IPS DF 19.7 (cell line): ENCODE measurements at regions not wholly inside any gene's neighbourhood (a gene's known extent, or its start where the extent isn't known, plus 50 kb on each side); places are given as distances from the start of the nearest gene placed in this dataset.
"Not testable (repeated sequence)": the region's sequence is repeated elsewhere in the genome, so short reads cannot be mapped to it uniquely, and the experiment has no call there.

Source experiments
- DNase-seq: peaks from one replicate; pipeline ENCODE4 v3.0.0-alpha.2; 2013; ENCODE audit warnings: low read depth, low spot score

DNA sequence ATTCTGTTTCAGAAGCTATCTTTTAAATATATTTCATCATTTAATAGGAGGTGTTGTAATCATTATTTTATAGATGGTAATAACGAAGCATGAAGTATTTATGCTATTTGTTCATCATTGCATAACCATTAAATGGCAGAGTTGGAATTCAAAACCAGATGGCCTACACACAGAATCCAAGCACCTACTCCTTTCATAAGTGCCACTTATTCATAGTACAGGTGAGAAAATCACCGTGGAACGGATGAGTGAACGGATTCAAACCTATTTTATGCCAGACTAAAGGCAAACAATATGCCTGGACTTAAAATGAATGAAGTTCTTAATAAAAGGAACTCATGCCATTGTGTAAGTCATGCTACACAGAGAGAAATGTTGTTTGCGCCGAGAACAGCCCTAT, 397.9 kb upstream of the ADGRB3 start:
- DNase-seq = no peak

DNA sequence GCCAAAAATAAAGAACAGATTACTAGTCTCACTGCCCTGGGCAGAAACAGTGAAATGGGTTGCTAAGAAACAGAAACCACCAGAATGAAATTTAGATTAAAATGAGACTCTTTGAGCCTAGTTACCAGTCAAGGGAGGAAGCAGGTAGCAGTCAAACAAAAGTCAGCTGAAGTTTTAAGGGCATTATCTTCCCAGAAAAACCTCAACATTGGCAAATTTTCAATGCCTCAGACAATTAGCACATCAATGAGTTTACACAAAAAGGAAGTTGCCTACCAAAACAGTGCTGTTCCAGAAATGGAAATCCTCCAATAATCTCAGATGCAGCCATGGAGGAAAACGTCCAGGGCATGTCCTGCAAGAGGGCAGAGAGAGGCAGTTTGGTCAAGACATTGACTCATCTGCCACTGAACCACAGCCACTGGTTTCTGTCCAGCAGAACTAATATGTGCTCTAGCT, 399.7 kb upstream of the ADGRB3 start:
- no peak for DNase-seq

DNA sequence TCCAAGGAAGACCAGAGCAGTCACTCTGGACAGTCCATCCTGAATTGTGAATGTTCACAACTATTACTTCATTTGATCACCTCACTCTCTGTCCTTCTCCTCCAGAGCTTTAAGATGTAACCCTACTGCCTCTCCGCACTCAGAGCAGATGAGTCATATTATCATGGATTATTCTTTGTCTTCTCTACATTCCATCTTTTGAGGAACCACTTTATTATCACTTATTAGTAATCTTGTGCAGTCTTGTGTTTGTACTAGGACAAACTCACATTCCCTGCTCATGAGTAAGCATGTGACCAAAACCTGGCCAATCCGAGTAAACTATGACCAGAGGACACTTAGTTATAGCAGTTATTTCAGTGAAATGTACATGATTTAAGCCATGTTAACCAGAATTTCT, 401.5 kb upstream of the ADGRB3 start:
- no peak for DNase-seq

DNA sequence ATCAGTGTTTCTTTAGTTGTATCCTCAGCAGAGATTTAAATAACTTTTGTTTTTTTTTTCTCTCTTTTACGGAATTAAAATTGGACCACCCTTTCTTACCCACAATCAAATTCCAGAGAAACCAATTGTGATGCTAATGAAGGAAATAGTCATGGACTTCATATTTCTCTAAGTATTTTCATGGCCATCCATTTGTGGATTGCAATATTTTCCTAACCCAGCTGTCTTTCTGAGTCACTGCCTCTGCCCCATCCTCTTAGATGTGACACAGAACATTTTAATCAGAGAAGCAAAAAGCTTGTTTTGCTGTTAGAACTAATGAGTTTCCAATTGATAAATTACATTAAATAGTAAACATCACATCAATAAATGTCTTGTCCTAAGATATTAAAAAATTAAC, 405.5 kb upstream of the ADGRB3 start:
- no peak for DNase-seq

DNA sequence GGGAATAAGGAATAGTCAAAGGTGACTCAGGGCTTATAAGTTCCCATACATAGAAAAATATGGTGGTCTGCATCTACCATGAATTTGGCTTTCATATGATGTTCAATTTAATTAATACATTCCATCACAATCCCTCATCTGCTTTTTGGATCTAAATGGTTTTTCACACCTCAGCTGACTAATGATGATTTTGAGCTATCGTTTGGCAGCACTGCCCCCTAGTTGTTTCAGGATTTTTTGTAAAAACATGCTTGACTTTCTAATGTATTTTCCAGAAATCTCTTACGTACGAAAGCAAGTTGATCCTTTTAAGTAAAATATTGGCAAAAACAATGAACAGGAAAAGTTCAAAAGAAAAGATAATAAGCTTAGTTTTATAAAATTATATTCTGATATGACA, 408.6 kb upstream of the ADGRB3 start:
- no peak for DNase-seq

DNA sequence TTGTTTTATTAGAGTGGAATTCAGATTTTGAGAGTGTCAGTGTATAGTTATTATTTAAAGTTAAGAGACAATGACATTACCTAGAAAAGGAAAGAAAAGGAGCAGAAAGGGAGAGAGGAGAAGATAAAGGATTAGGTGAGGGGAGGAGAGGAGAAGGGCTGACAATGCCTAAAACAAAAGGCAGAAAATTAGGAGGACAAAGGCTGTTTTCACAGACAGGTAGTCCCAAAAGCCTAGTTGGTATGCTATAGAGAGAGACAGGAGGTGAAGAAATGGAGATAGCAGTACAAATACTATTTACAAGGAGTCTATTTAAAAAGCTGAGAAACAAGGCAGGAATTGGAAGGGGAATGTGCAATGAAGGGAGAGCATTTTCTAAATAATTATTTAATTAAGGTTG, 409.4 kb upstream of the ADGRB3 start:
- no peak for DNase-seq

DNA sequence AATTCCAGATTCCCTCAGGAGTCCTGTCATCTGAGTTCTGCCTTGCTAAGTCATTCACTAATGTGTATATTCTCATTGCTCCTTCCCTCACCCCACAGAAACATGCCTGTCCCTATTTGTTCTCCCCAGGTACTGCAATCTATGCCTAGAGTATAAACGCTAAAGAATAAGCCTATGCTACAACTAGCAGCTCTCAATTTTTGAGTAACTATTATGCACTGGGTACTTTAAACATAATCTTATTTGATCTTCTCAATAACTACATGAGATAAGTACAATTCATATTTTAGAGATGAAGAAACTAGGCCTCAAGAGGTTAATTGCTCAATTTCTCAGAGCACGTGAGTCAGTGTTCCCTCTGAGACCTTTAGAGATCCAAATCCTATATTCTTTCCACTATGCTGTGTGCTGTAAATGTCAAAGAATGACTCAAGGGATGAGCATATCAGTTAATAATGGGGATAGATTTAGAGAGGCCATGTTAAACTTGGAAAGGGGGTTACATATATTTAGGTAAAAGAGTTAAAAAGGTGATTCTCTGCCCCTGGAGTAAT, 423.8 kb upstream of the ADGRB3 start:
- DNase-seq = no peak

DNA sequence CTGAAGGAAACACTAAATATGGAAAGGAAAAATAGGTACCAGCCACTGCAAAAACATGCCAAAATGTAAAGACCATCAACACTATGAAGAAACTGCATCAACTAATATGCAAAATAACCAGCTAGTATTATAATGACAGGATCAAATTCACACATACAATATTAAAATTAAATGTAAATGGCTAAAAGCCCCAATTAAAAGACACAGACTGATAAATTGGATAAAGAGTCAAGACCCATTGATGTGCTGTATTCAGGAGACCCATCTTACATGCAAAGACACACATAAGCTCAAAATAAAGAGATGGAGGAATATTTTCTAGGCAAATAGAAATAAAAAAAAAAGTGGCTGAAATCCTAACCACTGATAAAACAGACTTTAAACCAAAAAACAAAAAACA, 427.5 kb upstream of the ADGRB3 start:
- DNase-seq = not testable (repeated sequence)

DNA sequence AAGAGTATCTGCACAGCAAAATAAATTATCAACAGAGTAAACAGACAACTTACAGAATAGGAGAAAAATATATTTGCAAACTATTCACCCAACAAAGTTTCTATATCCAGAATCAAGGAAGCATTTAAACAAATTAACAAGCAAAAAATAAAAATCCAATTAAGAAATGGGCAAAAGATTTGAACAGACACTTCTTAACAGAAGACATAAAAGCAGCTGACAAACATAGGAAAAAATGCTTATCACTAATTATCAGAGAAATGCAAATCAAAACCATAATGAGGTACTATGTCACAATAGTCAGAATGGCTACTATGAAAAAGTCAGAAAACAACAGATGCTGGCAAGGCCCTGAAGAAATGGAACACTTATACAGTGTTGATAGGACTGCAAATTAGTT, 434.2 kb upstream of the ADGRB3 start:
- DNase-seq = no peak

DNA sequence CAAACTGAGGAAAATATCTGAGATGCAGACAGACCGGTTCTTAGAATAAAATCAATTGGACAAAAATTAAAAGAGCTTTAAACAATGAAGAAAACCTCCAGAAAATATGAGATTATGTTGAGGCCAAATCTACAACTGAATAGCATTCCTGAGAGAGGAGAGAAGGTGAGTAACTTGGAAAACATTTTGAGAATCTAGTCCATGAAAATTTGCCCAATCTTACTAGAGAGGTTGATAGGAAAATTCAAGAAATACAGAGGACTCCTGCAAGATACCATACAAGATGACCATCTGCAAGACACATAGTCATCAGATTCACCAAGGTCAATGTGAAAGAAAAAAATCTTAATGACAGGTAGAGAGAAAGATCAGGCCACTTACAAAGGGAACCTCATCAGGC, 437.7 kb upstream of the ADGRB3 start:
- no peak for DNase-seq

DNA sequence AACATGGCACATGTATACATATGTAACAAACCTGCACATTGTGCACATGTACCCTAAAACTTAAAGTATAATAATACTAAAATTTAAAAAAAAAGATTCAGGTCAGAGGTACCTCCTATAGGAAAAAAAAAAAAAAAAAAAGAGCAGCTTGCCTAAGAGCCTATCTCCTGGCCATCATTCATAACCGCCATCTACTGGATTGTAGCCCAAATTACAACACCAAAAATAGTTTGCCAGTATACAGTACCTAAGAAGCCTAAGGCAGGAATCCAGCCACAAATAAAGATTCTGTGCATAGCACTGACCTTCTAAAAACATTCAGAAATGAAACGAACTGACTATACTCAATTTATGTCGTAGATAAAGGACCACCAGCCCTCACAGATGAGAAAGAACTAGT, 438.4 kb upstream of the ADGRB3 start:
- DNase-seq = peak; percentile 23

DNA sequence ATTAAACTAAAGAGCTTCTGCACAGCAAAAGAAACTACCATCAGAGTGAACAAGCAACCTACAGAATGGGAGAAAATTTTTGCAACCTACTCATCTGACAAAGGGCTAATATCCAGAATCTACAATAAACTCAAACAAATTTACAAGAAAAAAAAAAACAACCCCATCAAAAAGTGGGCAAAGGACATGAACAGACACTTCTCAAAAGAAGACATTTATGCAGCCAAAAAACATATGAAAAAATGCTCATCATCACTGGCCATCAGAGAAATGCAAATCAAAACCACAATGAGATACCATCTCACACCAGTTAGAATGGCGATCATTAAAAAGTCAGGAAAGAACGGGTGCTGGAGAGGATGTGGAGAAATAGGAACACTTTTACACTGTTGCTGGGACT, 439.3 kb upstream of the ADGRB3 start:
- DNase-seq = not testable (repeated sequence)

DNA sequence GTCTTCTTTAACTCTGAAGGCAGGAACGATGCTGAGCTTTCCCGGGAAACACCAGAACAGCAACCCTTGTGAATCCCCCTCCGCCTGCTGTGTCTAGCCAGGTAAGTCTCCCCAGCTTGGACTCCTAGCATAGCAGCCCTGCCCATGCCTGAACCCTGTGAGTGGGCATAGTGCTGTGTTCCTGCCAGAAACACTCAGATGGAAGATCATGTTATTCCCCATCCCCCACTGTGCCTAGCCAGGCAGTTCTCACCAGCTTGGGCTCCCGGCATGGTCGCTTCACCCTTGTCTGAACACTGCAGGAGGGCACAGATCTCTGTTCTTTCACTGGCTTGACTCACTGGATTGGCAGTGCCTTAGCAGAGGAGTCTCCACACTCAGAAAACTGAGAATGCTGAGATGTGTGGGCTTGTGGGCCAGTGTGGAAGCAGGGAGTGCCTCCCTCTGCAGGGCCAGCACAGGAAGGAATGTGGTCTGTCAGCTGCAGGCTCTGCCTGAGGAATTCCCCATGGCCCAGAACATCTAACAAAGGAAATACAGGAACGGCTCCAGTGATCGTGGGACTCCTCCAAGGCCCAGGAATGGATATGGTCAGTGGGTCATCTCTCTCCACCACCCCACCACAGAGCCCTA, 440.1 kb upstream of the ADGRB3 start:
- DNase-seq = no peak

DNA sequence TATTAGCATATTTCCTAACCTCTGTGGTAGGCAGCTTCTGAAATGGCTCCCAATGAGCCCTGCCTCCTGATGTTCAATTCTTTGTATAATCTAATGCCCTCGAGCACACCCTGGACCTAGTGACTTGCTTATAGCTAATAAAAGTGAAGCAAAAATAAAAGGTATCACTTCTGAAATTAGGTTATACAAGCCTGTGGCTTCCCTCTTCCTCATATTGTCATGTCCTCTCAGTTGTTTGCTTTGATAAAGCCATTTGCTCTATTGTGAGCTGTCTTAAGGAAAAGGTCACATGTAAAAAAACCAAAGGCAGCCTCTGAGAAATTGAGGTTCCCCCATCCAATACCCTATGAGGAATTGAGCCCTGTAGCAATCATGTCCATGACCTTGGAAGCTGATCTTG, 442.1 kb upstream of the ADGRB3 start:
- DNase-seq = no peak

DNA sequence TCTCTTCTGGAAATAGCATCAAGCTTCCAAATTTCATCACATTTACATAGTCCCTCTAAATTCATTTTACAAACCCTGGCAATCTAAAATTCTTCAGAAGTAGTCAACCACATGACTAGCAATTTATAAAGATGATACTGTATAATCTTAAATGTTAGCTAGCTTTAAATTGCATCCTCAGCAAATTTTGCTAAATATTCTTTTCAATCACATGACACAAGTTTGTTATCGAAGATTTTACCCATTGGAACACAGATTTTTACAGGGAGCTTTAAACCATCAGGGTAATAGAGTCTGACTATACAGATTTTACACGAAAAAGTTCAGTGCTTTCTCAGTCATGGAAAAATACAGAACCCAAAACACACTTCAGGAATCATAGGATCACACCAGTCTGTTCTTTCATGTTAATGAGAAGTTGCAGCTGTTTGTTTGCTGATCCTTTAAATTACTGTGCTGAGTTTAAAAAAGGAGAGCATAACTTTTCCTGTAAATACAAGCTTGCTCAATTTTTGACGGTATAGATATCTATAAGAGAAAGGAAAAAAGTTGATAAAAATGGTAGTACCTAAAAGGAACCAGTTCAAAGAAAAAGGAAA, 445.8 kb upstream of the ADGRB3 start:
- DNase-seq = no peak

DNA sequence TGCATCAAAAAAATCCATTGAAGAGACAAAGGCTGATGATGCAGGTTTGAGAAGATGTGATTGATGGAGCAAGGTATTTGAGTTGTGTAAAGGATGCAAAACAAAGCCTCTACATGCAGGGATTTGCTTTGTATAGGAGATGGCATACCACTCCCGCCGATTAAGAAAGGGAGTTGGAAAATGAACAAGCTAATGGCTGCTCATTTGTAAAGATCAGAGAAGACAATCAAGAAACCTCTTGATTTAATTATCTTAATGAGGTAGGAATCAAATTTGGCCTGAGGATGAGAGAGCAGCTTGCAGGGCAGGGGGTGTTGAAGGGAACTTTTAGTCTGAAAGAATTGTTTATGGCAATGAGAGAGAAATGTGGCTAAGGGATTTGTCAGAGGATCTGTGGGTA, 448.2 kb upstream of the ADGRB3 start:
- DNase-seq = no peak

DNA sequence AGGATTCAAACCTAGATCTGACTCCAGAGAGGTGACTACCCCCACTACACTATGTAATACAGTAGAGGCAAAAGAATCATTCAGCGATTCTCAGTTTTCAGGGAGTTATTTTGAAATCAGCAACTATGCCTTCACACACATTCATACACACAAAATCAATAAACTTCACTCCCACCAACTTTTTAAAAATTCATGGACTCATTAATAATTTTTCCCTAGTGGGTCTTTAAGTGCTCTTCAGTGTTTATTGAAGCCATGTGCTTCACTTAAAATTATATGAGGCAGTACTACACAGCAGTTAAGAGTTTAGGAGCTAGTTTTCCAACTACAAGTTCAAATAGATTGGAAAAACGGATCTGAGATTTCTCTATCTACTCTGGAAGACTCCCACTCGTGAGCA, 452.7 kb upstream of the ADGRB3 start:
- no peak for DNase-seq

DNA sequence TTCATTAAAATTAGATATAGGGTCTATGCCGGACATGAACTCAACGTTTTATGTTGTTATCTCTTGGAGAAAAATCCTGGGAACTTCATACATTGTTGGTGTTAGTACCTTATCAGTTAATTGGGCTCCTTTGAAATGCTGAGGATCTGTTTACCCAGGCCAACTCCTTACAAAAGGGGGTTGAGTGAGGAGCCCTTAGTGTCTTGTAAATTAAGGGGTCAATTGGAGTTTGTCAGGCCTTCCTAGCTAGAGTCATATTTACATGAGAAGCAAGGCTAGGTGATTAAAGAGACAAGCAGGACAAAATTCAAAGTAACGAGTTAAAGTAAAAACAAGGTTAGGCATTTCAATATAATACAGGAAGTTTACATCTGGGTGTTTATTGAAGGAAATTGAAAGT, 454.1 kb upstream of the ADGRB3 start:
- DNase-seq = peak; percentile 12

DNA sequence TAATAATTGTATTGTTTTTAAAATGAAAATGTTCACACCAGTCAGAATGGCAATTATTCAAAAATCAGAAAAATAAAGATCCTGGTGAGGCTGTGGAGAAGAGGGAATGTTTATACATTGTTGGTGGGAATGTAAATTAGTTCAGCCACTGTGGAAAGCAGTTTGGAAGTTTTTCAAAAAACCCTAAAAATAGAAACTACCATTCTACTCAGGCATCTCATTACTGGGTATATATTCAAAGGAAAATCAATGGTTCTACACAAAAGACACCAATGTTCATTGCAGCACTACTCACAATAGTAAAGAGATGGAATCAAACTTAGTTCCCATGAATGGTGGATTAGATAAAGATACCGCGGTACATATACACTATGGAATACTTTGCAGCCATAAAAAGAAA, 461.5 kb upstream of the ADGRB3 start:
- DNase-seq = no peak

DNA sequence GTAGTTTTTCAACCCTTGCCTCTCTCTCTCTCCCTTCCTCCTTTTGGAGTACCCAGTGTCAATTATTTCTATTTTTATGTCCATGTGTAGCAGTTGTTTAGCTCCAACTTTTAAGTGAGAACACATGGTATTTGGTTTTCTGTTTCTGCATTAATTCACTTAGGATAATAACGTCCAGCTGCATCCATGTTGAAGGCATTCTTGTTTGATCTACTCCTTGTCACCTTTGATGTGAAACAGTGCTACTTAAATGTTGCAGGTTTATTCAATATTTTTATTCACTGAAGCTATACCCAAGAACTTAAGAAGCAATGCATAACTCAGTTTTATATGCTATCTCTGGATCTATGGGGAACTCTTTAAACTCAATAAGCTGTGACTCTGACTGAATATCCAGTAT, 465.2 kb upstream of the ADGRB3 start:
- DNase-seq = no peak

DNA sequence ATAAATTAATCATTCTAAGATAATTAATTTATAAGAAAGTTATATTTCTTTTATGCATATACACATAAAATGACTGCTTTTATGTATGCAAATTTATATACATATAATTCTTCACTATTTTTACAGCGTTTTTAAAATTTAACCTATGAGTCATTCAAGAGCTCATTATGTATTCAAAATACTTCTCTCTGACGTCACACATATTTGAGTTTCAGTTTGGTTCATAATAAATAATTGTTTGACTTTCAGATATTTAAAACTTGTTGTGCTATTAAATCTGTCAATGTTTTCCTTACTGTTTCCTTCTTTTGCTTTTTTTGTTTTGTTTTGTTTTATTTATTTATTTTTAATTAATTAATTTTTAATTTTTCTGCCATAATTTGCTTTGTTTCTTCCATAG, 467.5 kb upstream of the ADGRB3 start:
- no peak for DNase-seq

DNA sequence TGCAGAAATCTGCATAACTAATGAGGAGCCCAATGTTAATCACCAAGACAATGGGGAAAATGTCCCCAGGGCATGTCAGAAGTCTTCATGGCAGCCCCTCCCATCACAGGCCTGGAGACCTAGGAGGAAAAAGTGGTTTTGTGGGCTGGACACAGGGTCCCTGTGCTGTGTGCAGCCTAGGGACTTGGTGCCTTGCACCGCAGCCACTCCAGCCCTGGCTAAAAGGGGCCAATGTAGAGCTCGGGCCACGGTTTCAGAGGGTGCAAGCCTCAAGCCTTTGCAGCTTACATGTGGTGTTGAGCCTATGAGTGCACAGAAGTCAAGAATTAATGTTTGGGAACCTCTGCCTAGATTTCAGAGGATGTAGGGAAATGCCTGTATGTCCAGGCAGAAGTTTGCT, 474.3 kb upstream of the ADGRB3 start:
- DNase-seq = not testable (repeated sequence)

DNA sequence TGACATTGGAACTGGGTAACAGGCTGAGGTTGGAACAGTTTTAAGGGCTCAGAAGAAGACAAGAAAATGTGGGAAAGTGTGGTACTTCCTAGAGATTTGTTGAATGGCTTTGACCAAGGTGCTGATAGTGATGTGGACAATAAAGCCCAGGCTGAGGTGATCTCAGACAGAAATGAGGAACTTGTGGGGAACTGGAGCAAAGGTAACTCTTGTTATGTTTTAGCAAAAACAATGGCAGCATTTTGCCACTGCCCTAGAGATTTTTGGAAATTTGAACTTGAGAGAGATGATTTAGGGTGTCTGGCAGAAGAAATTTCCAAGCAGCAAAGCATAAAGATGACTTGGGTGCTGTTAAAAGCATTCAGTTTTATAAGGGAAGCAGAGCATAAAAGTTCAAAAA, 474.7 kb upstream of the ADGRB3 start:
- no peak for DNase-seq

DNA sequence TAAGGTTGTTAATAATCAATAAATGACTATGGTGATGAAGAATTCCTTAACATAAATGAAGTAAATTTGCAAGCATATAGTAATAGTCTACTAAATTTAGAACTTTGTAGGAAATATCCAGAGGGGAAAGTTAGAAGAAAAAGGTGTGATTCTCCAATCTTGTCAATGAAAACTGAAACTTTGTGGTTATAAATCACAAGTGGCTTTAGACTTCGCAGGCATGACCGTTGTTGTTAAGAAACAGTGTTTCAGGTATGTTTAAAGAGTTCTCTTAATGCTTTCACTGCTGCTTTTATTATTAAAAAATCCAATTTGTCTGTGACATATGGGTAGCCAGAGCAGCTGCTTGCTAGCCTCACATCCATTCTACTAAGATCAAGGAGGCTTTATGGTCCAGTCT, 475.6 kb upstream of the ADGRB3 start:
- DNase-seq = no peak
